HG02588 (cell line): ENCODE measurements at regions not wholly inside any gene's neighbourhood (a gene's known extent, or its start where the extent isn't known, plus 50 kb on each side); places are given as distances from the start of the nearest gene placed in this dataset.

Experiments
- ATAC-seq: cut with Tn5 transposase; IDR thresholded peaks from one replicate; pipeline ENCODE4 v1.9.1; 2021; ENCODE audit warnings: mild to moderate bottlenecking, moderate library complexity; ENCODE audit not compliant: unreplicated experiment

GRCh38 chr5:103498800-103499551 lies 63.6 kb downstream of the NUDT12 start:
- no peak for ATAC-seq

GRCh38 chr5:103498211-103498610 lies 64.4 kb downstream of the NUDT12 start:
- no peak for ATAC-seq

GRCh38 chr5:103497781-103498180 lies 64.8 kb downstream of the NUDT12 start:
- ATAC-seq = no peak

GRCh38 chr5:103490030-103490739 lies 72.4 kb downstream of the NUDT12 start:
- ATAC-seq = no peak

DNA sequence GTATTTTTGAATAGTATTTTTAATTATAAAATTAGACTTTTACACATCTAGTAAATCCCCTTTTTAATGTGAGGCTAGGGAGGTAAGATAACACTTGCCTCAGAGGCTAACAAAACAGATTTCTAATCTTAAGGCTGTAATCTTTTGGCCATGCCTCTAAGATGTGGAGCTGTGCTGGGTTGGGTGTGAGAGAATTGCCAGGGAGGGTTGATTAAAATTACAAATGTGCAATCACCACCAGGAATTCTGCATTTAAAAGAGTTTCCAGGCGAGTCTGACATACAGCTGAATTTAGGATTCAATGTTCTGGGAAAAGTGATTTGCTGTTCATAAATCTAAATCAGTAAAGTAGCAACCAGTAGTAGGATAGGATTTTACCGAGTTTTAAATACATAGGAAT lies 73.3 kb downstream of the NUDT12 start:
- ATAC-seq = no peak

DNA sequence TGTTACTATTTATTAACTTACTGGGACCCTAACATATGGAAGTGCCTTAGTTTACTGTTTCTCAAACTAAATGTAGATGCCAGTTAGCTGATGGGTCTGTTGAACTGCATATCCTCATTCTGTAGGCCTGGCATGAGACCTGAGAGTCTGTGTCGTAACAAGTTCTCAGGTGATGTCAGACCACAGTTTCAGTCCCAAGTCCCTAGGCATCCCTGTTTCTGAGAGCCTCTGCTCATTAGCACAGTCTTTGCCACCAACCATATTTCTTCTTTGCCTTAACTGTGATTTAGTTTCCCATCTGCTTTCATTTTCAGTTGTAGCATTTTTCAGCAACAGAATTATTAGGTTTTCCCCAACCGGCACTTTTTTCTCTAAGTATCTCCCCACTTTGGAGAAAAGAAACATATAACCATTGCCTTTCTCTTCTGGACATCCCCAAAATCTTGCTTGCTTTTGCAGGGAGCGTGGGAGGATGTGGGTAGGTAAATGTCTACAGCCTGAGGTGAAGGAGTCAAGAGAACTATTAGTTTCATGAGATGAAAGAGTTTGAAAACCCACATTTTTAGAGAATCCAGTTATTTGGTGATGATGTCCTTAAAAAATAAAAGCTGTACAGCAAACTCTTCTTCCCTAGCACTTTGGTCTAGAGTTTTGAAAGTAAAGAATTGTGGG lies 74.6 kb downstream of the NUDT12 start:
- peak; percentile 66 for ATAC-seq

DNA sequence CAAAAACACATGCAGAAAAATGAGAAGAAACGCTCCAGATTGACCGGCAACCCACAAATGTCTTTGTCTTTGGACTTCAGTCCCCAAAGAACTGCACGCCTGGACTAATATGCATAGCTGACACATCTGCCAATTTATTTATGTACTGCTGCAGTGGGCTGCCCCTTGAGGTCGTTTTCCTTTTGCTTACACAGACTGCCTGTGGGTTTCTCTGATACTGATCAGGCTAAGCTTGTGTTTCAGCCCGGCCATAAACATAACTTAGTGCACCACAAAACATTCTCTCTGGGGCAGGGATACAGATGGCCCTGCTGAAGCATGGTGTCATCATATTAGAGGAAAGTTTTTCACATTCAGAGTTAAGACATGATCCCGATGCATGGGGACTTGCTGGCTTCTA lies 75.4 kb downstream of the NUDT12 start:
- no peak for ATAC-seq

GRCh38 chr5:103486739-103487138 lies 75.8 kb downstream of the NUDT12 start:
- no peak for ATAC-seq

GRCh38 chr5:103480246-103480645 lies 82.3 kb downstream of the NUDT12 start:
- no peak for ATAC-seq

DNA sequence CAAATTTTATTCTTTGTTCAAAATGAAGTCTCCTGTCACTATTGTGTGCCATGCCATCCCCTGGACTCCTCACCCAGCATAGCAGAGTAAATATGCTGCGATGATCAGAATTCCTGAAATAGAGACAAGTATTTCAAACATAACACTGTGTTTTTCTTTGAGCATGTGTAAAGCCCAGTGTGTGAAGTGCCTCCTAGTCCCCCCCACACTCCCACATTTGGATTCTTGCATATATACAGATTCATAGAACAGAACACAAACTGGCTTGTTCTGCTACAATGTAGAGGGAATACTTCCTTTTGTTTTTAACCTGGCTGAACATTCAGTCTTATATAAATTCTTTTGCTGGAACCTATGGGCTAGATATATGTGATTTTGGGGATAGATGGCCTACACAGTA lies 84.9 kb downstream of the NUDT12 start:
- no peak for ATAC-seq

- no peak for ATAC-seq
Observed at GRCh38 chr5:103476811-103477210, 85.8 kb downstream of the NUDT12 start.

- peak; percentile 62 for ATAC-seq
Observed at GRCh38 chr5:103475629-103476240, 86.9 kb downstream of the NUDT12 start.

DNA sequence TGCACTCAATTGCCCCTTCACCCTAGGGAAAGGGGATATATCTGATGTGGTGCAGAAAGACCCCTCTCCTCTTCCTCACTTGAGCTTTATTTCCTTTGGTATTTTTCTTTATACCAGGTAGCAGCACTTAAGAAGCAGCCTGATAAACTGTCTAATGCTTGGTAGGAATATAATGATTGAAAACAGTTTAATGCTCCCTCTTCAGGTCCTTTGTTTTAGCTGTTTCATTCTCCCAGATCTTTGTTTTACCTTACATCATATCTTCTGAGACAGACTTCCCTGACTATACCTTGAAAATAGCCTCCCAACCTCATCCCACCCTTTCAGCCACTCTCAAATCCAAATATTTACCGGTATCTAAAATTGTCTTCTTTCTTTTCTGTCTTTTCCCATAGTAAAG lies 87.9 kb downstream of the NUDT12 start:
- no peak for ATAC-seq

- ATAC-seq = no peak
Observed at GRCh38 chr5:103473725-103474124, 88.9 kb downstream of the NUDT12 start.

DNA sequence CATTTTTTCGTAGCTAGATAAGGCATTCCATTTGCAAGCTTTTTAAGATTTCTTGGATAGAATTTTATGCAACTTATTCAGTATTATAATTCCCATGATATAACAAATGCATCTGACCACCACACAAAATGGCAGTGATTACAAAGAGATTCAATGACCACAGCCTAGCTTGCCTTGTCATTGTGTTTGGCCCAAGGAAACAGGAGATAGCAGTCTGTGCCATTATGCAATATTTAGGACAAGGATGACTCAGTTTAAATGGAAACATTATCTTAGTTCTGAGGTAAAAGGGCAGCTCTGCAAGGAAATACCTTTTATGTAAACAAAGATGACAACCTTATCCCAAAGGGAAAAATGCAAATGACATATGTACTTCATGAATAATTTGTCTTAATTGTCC lies 89.8 kb downstream of the NUDT12 start:
- no peak for ATAC-seq

- ATAC-seq = no peak
Observed at GRCh38 chr5:103472265-103472664, 90.3 kb downstream of the NUDT12 start.

DNA sequence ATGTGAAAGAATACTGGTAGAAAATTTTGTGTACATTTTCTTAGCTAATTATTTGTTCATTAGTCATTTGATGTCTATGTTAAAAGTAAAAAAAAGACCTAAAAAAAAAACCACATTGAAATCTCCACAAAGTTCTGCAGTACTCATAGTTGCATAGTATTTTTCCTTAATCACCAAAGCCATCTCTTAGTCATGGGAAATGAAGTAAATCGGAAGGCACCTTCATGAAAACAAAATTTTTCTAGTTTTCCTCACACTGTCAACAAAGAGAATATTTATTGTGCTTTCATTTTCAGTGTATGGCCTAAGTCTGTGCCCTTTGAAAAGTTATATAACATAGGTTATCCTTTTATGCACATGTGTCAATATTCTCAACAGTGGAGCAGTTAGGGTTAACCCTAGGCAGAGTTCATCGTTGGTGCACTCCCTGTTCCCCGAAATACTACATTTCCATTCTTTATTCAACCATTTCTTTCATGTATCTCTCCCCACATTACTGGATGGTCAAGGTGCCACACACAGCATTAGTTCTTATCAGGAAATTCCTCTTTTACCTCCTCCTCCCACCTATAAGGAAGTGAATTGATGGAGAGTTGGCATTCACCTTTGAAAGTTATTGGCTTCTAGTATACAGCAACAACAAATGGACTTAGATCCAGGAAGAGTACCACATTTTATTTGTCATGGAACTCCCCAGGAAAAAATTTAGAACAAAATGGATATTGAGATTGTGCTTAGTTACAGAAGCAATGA lies 93.1 kb downstream of the NUDT12 start:
- ATAC-seq = no peak

- ATAC-seq = no peak
Observed at GRCh38 chr5:103467831-103468230, 94.8 kb downstream of the NUDT12 start.

- ATAC-seq = no peak
Observed at GRCh38 chr5:103466495-103466894, 96.1 kb downstream of the NUDT12 start.

DNA sequence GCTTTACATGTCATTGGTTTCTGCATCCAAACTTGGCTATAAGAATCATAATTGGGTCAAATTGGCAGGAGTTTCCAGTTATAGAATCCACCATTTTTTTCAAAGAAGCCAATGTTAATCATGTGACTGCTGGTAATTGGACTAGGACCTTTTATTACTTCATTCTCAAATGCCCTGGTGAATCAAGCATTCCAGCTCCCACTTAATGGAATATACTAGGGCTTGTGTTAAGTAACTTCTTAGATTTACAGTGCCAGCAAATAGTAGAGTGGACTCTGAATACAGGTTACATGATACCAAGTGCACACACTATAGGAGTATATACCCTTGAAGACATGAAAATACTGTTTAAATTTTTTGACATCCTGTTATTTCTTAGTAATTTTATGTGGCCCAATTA lies 96.7 kb downstream of the NUDT12 start:
- no peak for ATAC-seq
